ENCODE measurements at regions not wholly inside any gene's neighbourhood (a gene's known extent, or its start where the extent isn't known, plus 50 kb on each side); places are given as distances from the start of the nearest gene placed in this dataset.

- in situ Hi-C loops (cut with MboI; ENCODE audit: low sequenced_read_pairs, unreplicated experiment), result no loop called here
- no peak for TF ChIP-seq CTCF (IDR thresholded peaks at IDR 0.05; ENCODE audit: borderline replicate concordance, control extremely low read depth, extremely low read depth, insufficient read depth, missing control alignments)
- DNase-seq (ENCODE audit: low spot score), result no peak
These were observed 66.3 kb upstream of the PUDP start for GRCh38 chrX:7214251-7214650.

GRCh38 chrX:7205037-7205577 lies 57.2 kb upstream of the PUDP start:
- no peak for TF ChIP-seq CTCF (IDR thresholded peaks at IDR 0.05; ENCODE audit: borderline replicate concordance, control extremely low read depth, extremely low read depth, insufficient read depth, missing control alignments)
- in situ Hi-C loops (cut with MboI; ENCODE audit: low sequenced_read_pairs, unreplicated experiment), result no loop called here
- no peak for DNase-seq (ENCODE audit: low spot score)

GRCh38 chrX:7204619-7205018 lies 56.7 kb upstream of the PUDP start:
- TF ChIP-seq CTCF (IDR thresholded peaks at IDR 0.05; ENCODE audit: borderline replicate concordance, control extremely low read depth, extremely low read depth, insufficient read depth, missing control alignments), result no peak
- no peak for DNase-seq (ENCODE audit: low spot score)
- in situ Hi-C loops (cut with MboI; ENCODE audit: low sequenced_read_pairs, unreplicated experiment), result no loop called here

- DNase-seq (ENCODE audit: low spot score), result no peak
- in situ Hi-C loops (cut with MboI; ENCODE audit: low sequenced_read_pairs, unreplicated experiment), result no loop called here
- TF ChIP-seq CTCF (IDR thresholded peaks at IDR 0.05; ENCODE audit: borderline replicate concordance, control extremely low read depth, extremely low read depth, insufficient read depth, missing control alignments), result no peak
These were observed 54.3 kb upstream of the PUDP start for GRCh38 chrX:7202206-7202605.

GRCh38 chrX:7201496-7201895 lies 53.5 kb upstream of the PUDP start:
- DNase-seq (ENCODE audit: low spot score), result no peak
- no peak for TF ChIP-seq CTCF (IDR thresholded peaks at IDR 0.05; ENCODE audit: borderline replicate concordance, control extremely low read depth, extremely low read depth, insufficient read depth, missing control alignments)
- in situ Hi-C loops (cut with MboI; ENCODE audit: low sequenced_read_pairs, unreplicated experiment), result no loop called here

GRCh38 chrX:7198499-7198898 lies 50.5 kb upstream of the PUDP start:
- TF ChIP-seq CTCF (IDR thresholded peaks at IDR 0.05; ENCODE audit: borderline replicate concordance, control extremely low read depth, extremely low read depth, insufficient read depth, missing control alignments), result no peak
- DNase-seq (ENCODE audit: low spot score), result no peak
- in situ Hi-C loops (cut with MboI; ENCODE audit: low sequenced_read_pairs, unreplicated experiment), result no loop called here

Data from GM13976 (cell line).